Endodermal cell (in vitro differentiated cells): ENCODE measurements at regions not wholly inside any gene's neighbourhood (a gene's known extent, or its start where the extent isn't known, plus 50 kb on each side); places are given as distances from the start of the nearest gene placed in this dataset.
A peak's percentile ranks its signal among the peaks of the same experiment; 100 is the strongest.

Experiments
- DNase-seq: peaks from one replicate; pipeline ENCODE4 v3.0.0-alpha.2; 2017
- H3K27ac ChIP-seq: 2 replicates; pipeline ENCODE4 v1.5.1; 2013; ENCODE audit warnings: mild to moderate bottlenecking, low read depth, low read length, moderate library complexity
- H3K27me3 ChIP-seq: 2 replicates; pipeline ENCODE4 v1.6.1; 2013; ENCODE audit warnings: mild to moderate bottlenecking, low read length, moderate library complexity; ENCODE audit not compliant: insufficient read depth, control insufficient read depth, poor library complexity, severe bottlenecking
- H3K36me3 ChIP-seq: 2 replicates; pipeline ENCODE4 v1.7.0; 2013; ENCODE audit warnings: mild to moderate bottlenecking, low read length, moderate library complexity; ENCODE audit not compliant: control insufficient read depth, insufficient read depth
- H3K4me1 ChIP-seq: one replicate; pipeline ENCODE4 v1.7.0; 2013; ENCODE audit warnings: low read length; ENCODE audit not compliant: control insufficient read depth, insufficient read depth
- H3K4me3 ChIP-seq: 2 replicates; pipeline ENCODE4 v1.5.1; 2013; ENCODE audit warnings: mild to moderate bottlenecking, low read length, moderate library complexity
- H3K9ac ChIP-seq: 2 replicates; pipeline ENCODE4 v1.6.1; 2013; ENCODE audit warnings: mild to moderate bottlenecking, low read length, moderate library complexity; ENCODE audit not compliant: poor library complexity, severe bottlenecking; ENCODE audit errors: extremely low read depth
- H3K9me3 ChIP-seq: 2 replicates; pipeline ENCODE4 v1.6.1; 2013; ENCODE audit warnings: mild to moderate bottlenecking, low read length, moderate library complexity; ENCODE audit not compliant: control insufficient read depth
- H3K27ac Mint-ChIP-seq: 2 replicates; pipeline ENCODE4 v1.8.0; 2020; ENCODE audit warnings: mixed read lengths
- H3K27me3 Mint-ChIP-seq: 2 replicates; pipeline ENCODE4 v1.8.0; 2021; ENCODE audit warnings: mild to moderate bottlenecking, mixed read lengths; ENCODE audit not compliant: insufficient read depth
- H3K36me3 Mint-ChIP-seq: 2 replicates; pipeline ENCODE4 v1.8.0; 2020; ENCODE audit warnings: low read depth, mixed read lengths
- H3K4me1 Mint-ChIP-seq: 2 replicates; pipeline ENCODE4 v1.8.0; 2020; ENCODE audit warnings: mixed read lengths
- H3K4me3 Mint-ChIP-seq: 2 replicates; pipeline ENCODE4 v1.8.0; 2020; ENCODE audit warnings: mild to moderate bottlenecking, moderate library complexity, mixed read lengths
- H3K9me3 Mint-ChIP-seq: 2 replicates; pipeline ENCODE4 v1.8.0; 2020; ENCODE audit warnings: mild to moderate bottlenecking, mixed read lengths
- WGBS, 2 experiments: methylation state at CpG; one replicate each; pipeline versions ENCODE4 v1.1.5 to v1.1.7; 2013; ENCODE audit warnings: missing lambda C conversion rate in 2 of 2, mixed read lengths in 1 of 2; ENCODE audit not compliant: insufficient coverage in 1 of 2, insufficient read length in 1 of 2; 5-methylcytosine and 5-hydroxymethylcytosine counted together
- TF ChIP-seq, protein P1 (sequence below): fragments of 200-600 bp; sonication (generic); conservative IDR thresholded peaks from 2 replicates; pipeline ENCODE4 v1.5.0; 2021; ENCODE audit warnings: antibody characterized with exemption, mild to moderate bottlenecking

DNA sequence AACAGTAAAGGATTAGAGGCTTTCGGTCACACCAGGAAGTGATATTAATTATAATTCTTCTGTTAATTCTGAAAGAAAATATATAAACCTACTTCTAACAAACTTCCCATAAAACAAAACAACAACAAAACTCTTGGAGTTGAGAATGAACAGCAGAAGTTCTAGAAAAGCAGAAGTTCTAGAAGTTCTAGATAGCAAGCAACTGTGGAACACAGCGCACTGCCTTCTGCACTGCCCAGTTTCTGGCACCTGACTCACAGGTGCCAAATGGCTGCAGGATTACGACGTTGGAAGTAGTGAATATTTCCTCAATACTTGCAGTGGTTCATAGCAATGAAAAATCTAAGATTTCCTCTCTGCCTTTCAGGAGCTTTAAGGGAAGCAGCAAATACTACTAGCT lies 132.2 kb downstream of the OR13A1 start:
- Histone ChIP-seq H3K4me3 (no peak overlapping the region), H3K9ac (no peak overlapping the region), H3K36me3 (no peaks in the 10 kb centered on the region), H3K9me3 (no peaks in the 10 kb centered on the region), H3K27me3 (no peaks in the 10 kb centered on the region), H3K4me1 (no peaks in the 10 kb centered on the region), H3K27ac (no peak overlapping the region)
- H3K27ac Mint-ChIP-seq: no peak overlapping the region
- H3K9me3 Mint-ChIP-seq: no peaks in the 10 kb centered on the region
- H3K4me1 Mint-ChIP-seq: peaks cover 10% of the 10 kb centered on the region
- DNase-seq: no peak
- H3K4me3 Mint-ChIP-seq: no peak overlapping the region
- H3K36me3 Mint-ChIP-seq: no peaks in the 10 kb centered on the region
- 90 to 91% methylated on average over 3 of the region's 4 CpGs for WGBS, 2 experiments
- no peaks in the 10 kb centered on the region for H3K27me3 Mint-ChIP-seq
- TF ChIP-seq, protein P1, sequence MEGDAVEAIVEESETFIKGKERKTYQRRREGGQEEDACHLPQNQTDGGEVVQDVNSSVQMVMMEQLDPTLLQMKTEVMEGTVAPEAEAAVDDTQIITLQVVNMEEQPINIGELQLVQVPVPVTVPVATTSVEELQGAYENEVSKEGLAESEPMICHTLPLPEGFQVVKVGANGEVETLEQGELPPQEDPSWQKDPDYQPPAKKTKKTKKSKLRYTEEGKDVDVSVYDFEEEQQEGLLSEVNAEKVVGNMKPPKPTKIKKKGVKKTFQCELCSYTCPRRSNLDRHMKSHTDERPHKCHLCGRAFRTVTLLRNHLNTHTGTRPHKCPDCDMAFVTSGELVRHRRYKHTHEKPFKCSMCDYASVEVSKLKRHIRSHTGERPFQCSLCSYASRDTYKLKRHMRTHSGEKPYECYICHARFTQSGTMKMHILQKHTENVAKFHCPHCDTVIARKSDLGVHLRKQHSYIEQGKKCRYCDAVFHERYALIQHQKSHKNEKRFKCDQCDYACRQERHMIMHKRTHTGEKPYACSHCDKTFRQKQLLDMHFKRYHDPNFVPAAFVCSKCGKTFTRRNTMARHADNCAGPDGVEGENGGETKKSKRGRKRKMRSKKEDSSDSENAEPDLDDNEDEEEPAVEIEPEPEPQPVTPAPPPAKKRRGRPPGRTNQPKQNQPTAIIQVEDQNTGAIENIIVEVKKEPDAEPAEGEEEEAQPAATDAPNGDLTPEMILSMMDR: no peak

GRCh38 chr10:45197816-45198485 lies 117.5 kb downstream of the OR13A1 start:
- Mint-ChIP-seq H3K27me3 (peaks cover 4% of the 10 kb centered on the region), H3K4me1 (no peaks in the 10 kb centered on the region), H3K36me3 (no peaks in the 10 kb centered on the region), H3K9me3 (no peaks in the 10 kb centered on the region), H3K27ac (no peak overlapping the region), H3K4me3 (no peak overlapping the region)
- no peak for DNase-seq
- TF ChIP-seq, protein P1: no peak
- Histone ChIP-seq H3K4me1 (no peaks in the 10 kb centered on the region), H3K4me3 (no peak overlapping the region), H3K27me3 (no peaks in the 10 kb centered on the region), H3K9me3 (no peaks in the 10 kb centered on the region), H3K27ac (no peak overlapping the region), H3K36me3 (no peaks in the 10 kb centered on the region), H3K9ac (no peak overlapping the region)
- 95 to 96% methylated on average over 12 to 28 of the region's 28 CpGs for WGBS, 2 experiments

DNA sequence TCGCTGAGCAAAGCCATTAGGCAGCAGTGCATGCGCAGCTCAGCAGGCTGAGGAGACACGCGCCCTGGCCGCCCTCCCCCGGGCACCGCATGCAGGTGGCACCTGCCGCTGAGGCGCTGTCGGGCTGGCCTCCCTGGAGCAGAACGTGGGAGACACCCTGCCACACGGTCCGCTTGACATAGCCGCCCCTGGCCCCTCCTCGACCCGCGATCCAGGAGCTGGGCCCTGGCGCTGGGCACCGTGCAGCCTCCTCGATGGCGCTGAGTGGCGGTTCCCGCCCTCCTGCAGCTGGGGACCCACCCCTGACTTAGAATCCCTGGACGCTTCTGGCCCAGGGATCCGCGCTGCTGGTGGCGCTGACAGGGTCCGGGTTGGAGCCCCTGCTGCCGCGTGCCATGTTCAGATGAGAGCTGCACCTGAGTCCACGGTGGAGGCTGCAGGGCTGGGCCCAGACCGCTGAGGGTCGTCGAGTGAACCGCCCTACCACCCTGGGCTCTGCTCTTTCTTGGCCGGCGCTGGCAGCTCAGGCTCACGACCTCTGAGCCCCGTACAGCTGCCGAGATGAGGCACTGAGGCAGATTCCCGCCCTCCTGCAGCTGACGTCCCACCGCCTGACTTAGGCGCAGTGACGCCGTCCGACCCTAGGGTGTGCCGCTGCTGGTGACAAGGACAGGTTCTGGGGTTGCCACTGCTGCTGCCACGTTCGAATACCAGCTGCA lies 116.8 kb downstream of the OR13A1 start:
- peak; percentile 50 for DNase-seq
- H3K4me1 Mint-ChIP-seq: no peaks in the 10 kb centered on the region
- Histone ChIP-seq H3K27ac (no peak overlapping the region), H3K4me3 (no peak overlapping the region), H3K9me3 (no peaks in the 10 kb centered on the region), H3K36me3 (no peaks in the 10 kb centered on the region), H3K4me1 (no peaks in the 10 kb centered on the region), H3K9ac (no peak overlapping the region), H3K27me3 (no peaks in the 10 kb centered on the region)
- peaks cover 4% of the 10 kb centered on the region for H3K27me3 Mint-ChIP-seq
- no peaks in the 10 kb centered on the region for H3K9me3 Mint-ChIP-seq
- H3K36me3 Mint-ChIP-seq: no peaks in the 10 kb centered on the region
- H3K27ac Mint-ChIP-seq: no peak overlapping the region
- WGBS, 2 experiments: 94 to 98% methylated on average over 25 to 50 of the region's 50 CpGs
- TF ChIP-seq, protein P1: no peak
- H3K4me3 Mint-ChIP-seq: no peak overlapping the region
